PC-9 (cell line): ENCODE measurements at regions not wholly inside any gene's neighbourhood (a gene's known extent, or its start where the extent isn't known, plus 50 kb on each side); places are given as distances from the start of the nearest gene placed in this dataset.
A peak's percentile ranks its signal among the peaks of the same experiment; 100 is the strongest.

ENCODE experiments used
- BruUV-seq: library from RNA; stranded (reverse); fragments of 400-500 nt; replicated peaks from 2 replicates; lab custom pipeline; 2021; lab: Mats Ljungman, UMichigan
- CTCF ChIA-PET: fragments of 300-600 bp; sonication (Branson Sonifier 250); formaldehyde crosslinking; loops from one replicate; lab custom pipeline; 2022; ENCODE audit warnings: antibody characterized with exemption; lab: Charles Lee
- POLR2A ChIA-PET: fragments of 300-600 bp; sonication (Branson Sonifier 250); formaldehyde crosslinking; loops from one replicate; lab custom pipeline; 2022; ENCODE audit warnings: antibody characterized with exemption; ENCODE audit not compliant: unreplicated experiment; lab: Charles Lee
- DNase-seq, 2 experiments: peaks; one replicate each; pipeline versions ENCODE4 v3.0.0 to v3.0.0-alpha.2; 2015 to 2022; ENCODE audit warnings: mixed read lengths in 1 of 2
- H2AFZ ChIP-seq: fragments of 200-600 bp; sonication (generic); 2 replicates; pipeline ENCODE4 v1.8.1; 2017; ENCODE audit warnings: antibody characterized with exemption
- H3F3A ChIP-seq: fragments of 200-600 bp; sonication (generic); 2 replicates; pipeline ENCODE4 v1.8.1; 2017; ENCODE audit warnings: antibody characterized with exemption, mild to moderate bottlenecking, low read depth; ENCODE audit not compliant: insufficient read depth
- H3K27ac ChIP-seq: fragments of 200-600 bp; sonication (generic); 2 replicates; pipeline ENCODE4 v1.6.1; 2016; ENCODE audit warnings: mixed run types
- H3K27me3 ChIP-seq: fragments of 200-600 bp; sonication (generic); 2 replicates; pipeline ENCODE4 v1.6.1; 2016; ENCODE audit warnings: low read depth, mixed run types; ENCODE audit not compliant: insufficient read depth
- H3K36me3 ChIP-seq: fragments of 200-600 bp; sonication (generic); 2 replicates; pipeline ENCODE4 v1.6.1; 2016; ENCODE audit warnings: low read depth, mixed run types
- H3K4me1 ChIP-seq: fragments of 200-600 bp; sonication (generic); replicated peaks from 2 replicates; pipeline ENCODE4 v1.6.1; 2016; ENCODE audit warnings: mixed run types; ENCODE audit not compliant: insufficient read depth
- H3K4me2 ChIP-seq: fragments of 200-600 bp; sonication (generic); 2 replicates; pipeline ENCODE4 v1.6.1; 2017; ENCODE audit warnings: mixed run types
- H3K4me3 ChIP-seq: fragments of 200-600 bp; sonication (generic); 2 replicates; pipeline ENCODE4 v1.6.1; 2016; ENCODE audit warnings: mixed run types
- H3K79me2 ChIP-seq: fragments of 200-600 bp; sonication (generic); 2 replicates; pipeline ENCODE4 v1.6.1; 2017; ENCODE audit warnings: low read depth, mixed run types
- H3K9me2 ChIP-seq: fragments of 200-600 bp; sonication (generic); 2 replicates; pipeline ENCODE4 v1.8.1; 2017; ENCODE audit warnings: mild to moderate bottlenecking; ENCODE audit not compliant: insufficient read depth
- H3K9me3 ChIP-seq: fragments of 200-600 bp; sonication (generic); 2 replicates; pipeline ENCODE4 v1.8.1; 2016; ENCODE audit warnings: low read depth; ENCODE audit not compliant: insufficient read depth
- H4K20me1 ChIP-seq: fragments of 200-600 bp; sonication (generic); 2 replicates; pipeline ENCODE4 v1.8.1; 2017; ENCODE audit not compliant: insufficient read depth
- EZH2 ChIP-seq: fragments of 200-600 bp; sonication (generic); IDR thresholded peaks from 2 replicates; pipeline ENCODE4 v1.8.0; 2017; ENCODE audit warnings: antibody characterized with exemption, low read depth
- intact Hi-C: fragments of 100-400 bp; cut with micrococcal nuclease; formaldehyde crosslinking; loops from one replicate; pipeline ENCODE4 v1.10.0; 2022; ENCODE audit not compliant: unreplicated experiment
- TF ChIP-seq, protein P1 (sequence below): fragments of 200-600 bp; sonication (generic); conservative IDR thresholded peaks from 2 replicates; pipeline ENCODE4 v1.6.1; 2017; ENCODE audit warnings: mixed run types, antibody characterized with exemption, mild to moderate bottlenecking, moderate library complexity

DNA sequence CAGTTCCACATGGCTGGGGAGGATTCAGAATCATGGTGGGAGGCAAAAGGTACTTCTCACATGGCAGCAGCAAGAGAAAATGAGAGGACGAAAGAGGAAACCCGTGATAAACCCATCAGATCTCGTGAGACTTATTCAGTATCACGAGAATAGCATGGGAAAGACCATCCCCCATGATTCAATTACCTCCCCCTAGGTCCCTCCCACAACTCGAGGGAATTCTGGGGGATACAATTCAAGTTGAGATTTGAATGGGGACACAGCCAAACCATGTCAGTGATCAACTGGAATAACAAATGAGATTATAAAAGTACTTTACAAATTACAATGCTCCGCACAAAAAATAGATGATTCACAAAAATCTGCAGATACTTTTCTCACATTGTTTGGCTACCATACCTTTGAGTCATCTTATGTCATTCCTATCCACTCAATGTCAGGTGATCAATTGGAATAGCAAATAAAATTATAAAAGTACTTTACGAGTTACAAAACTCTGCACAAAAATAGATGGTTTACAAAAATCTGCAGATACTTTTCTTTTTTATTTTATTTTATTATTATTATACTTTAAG lies 338.9 kb downstream of the C12orf50 start:
- no peaks in the 10 kb centered on the region for H3F3A ChIP-seq
- CTCF ChIA-PET, result no interaction called here
- H3K79me2 ChIP-seq, result no peaks in the 10 kb centered on the region
- H3K4me3 ChIP-seq, result no peak overlapping the region
- DNase-seq, result no peak
- H3K27me3 ChIP-seq, result no peaks in the 10 kb centered on the region
- BruUV-seq, result no TSS peak
- intact Hi-C loops, result no loop called here
- TF ChIP-seq, protein P1, sequence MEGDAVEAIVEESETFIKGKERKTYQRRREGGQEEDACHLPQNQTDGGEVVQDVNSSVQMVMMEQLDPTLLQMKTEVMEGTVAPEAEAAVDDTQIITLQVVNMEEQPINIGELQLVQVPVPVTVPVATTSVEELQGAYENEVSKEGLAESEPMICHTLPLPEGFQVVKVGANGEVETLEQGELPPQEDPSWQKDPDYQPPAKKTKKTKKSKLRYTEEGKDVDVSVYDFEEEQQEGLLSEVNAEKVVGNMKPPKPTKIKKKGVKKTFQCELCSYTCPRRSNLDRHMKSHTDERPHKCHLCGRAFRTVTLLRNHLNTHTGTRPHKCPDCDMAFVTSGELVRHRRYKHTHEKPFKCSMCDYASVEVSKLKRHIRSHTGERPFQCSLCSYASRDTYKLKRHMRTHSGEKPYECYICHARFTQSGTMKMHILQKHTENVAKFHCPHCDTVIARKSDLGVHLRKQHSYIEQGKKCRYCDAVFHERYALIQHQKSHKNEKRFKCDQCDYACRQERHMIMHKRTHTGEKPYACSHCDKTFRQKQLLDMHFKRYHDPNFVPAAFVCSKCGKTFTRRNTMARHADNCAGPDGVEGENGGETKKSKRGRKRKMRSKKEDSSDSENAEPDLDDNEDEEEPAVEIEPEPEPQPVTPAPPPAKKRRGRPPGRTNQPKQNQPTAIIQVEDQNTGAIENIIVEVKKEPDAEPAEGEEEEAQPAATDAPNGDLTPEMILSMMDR, result no peak
- TF ChIP-seq EZH2, result no peak
- no peak overlapping the region for H3K27ac ChIP-seq
- no peaks in the 10 kb centered on the region; the same call in 1 of the 2 replicates for H3K9me2 ChIP-seq
- H3K36me3 ChIP-seq, result no peaks in the 10 kb centered on the region
- H3K4me1 ChIP-seq, result no peaks in the 10 kb centered on the region
- no peaks in the 10 kb centered on the region for H4K20me1 ChIP-seq
- POLR2A ChIA-PET, result no interaction called here
- no peak overlapping the region for H3K4me2 ChIP-seq
- 0 out of 2 replicates have a peak overlapping the region, but pooled peaks have one; percentile 42 for H2AFZ ChIP-seq
- H3K9me3 ChIP-seq, result no peaks in the 10 kb centered on the region

- Histone ChIP-seq H3F3A (no peaks in the 10 kb centered on the region), H3K79me2 (no peaks in the 10 kb centered on the region), H3K27me3 (no peaks in the 10 kb centered on the region), H3K36me3 (no peaks in the 10 kb centered on the region), H3K9me2 (no peaks in the 10 kb centered on the region; the same call in 1 of the 2 replicates), H3K4me1 (no peaks in the 10 kb centered on the region), H4K20me1 (no peaks in the 10 kb centered on the region), H2AFZ (no peak overlapping the region), H3K9me3 (no peaks in the 10 kb centered on the region), H3K4me3 (no peak overlapping the region), H3K4me2 (no peak overlapping the region), H3K27ac (no peak overlapping the region)
- DNase-seq, result no peak
- TF ChIP-seq, protein P1, result no peak
- no peak for TF ChIP-seq EZH2
- ChIA-PET CTCF (no interaction called here), POLR2A (interaction anchor here (0.5 to 0.9 kb wide), 2 partner anchors 656 to 853 kb away, joined by 3 to 4 read pairs; no protein-coding TSS in a partner anchor)
- no TSS peak for BruUV-seq
- intact Hi-C loops, result loop anchor here (10.0 kb wide), 1 partner anchor 136 kb away; no protein-coding TSS in a partner anchor
Observed at GRCh38 chr12:87689196-87689595, 340.0 kb downstream of the C12orf50 start.

GRCh38 chr12:87687362-87687761 lies 341.8 kb downstream of the C12orf50 start:
- Histone ChIP-seq H3K79me2 (no peaks in the 10 kb centered on the region), H3K4me3 (no peak overlapping the region), H3K4me1 (no peaks in the 10 kb centered on the region), H2AFZ (peak overlapping the region; percentile 60; the same call in 1 of the 2 replicates), H3K9me2 (no peaks in the 10 kb centered on the region), H3K27me3 (no peaks in the 10 kb centered on the region), H3K27ac (no peak overlapping the region), H3K4me2 (no peak overlapping the region), H4K20me1 (no peaks in the 10 kb centered on the region), H3F3A (no peaks in the 10 kb centered on the region), H3K36me3 (no peaks in the 10 kb centered on the region), H3K9me3 (no peaks in the 10 kb centered on the region)
- ChIA-PET CTCF (interaction anchor here (0.6 kb wide), 1 partner anchor 28 kb away, joined by 24 read pairs; no protein-coding TSS in a partner anchor), POLR2A (no interaction called here)
- intact Hi-C loops, result loop anchor here (10.0 kb wide), 1 partner anchor 137 kb away; no protein-coding TSS in a partner anchor
- DNase-seq, result peak in 1 of 2 experiments; percentile 3
- no TSS peak for BruUV-seq
- TF ChIP-seq, protein P1, result no peak
- no peak for TF ChIP-seq EZH2
